ENCODE measurements at regions not wholly inside any gene's neighbourhood (a gene's known extent, or its start where the extent isn't known, plus 50 kb on each side); places are given as distances from the start of the nearest gene placed in this dataset.

DNA sequence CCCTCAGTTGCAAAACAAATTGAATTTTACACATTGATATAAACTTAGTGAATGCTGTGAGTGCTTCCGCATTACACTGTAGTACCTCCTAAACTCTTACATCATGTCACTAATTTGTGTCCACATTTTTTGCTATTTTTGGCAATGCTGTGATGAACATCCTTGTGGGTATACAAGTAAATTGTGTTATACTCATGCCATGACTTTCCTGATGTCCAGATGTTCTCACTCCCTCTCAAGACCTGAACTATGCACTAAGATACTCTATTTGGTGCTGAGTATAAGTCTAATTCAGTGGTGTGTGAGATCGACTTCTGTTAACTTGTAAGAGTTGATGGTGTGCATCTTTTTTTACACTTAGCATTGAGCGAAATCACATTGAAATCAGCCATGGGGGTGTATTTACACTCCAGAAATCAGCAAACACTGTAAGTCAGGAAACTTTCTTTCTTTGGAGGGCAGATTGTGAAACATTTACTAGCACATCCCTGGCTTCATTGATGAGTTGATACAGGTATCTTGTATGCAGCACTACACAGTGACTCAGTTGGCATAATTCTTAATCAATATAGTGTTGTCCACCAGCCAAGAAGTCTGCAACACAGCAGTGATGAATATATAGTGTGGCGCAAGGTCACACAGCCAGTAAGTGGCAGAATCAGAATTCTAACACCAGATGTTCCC lies 228.1 kb upstream of the RORA start:
- no peak overlapping the region for H3K27ac ChIP-seq (ENCODE audit: insufficient read depth, low read length)
- H3K18ac ChIP-seq (ENCODE audit: low read depth, low read length), result no peak overlapping the region
- H2BK15ac ChIP-seq (ENCODE audit: low read depth, low read length), result no peak overlapping the region
- no peak overlapping the region for H3K4ac ChIP-seq (ENCODE audit: low read depth, low read length)
- no peaks in the 10 kb centered on the region for H3K4me1 ChIP-seq (ENCODE audit: control insufficient read depth, insufficient read depth, low read length)
- CTCF ChIA-PET, result no interaction called here
- H3K36me3 ChIP-seq (ENCODE audit: control insufficient read depth, insufficient read depth, low read length), result no peaks in the 10 kb centered on the region
- no peak overlapping the region for H2BK120ac ChIP-seq (ENCODE audit: low read depth, low read length)
- H2AK9ac ChIP-seq (replicated peaks; ENCODE audit: low read depth, low read length, poor library complexity), result no peak overlapping the region
- dilution Hi-C loops (cut with HindIII; ENCODE audit: low sequenced_read_pairs, unreplicated experiment) (no loop called here), intact Hi-C loops (cut with micrococcal nuclease) (no loop called here), in situ Hi-C loops (cut with MboI; ENCODE audit: low sequenced_read_pairs) (no loop called here)
- H3K4me2 ChIP-seq (ENCODE audit: low read depth, low read length), result no peak overlapping the region
- POLR2A ChIA-PET (ENCODE audit: unreplicated experiment), result no interaction called here
- H3K14ac ChIP-seq (replicated peaks; ENCODE audit: low read depth, low read length), result no peak overlapping the region
- H2BK5ac ChIP-seq (ENCODE audit: low read depth, low read length, poor library complexity, severe bottlenecking), result no peak overlapping the region
- no peak overlapping the region for H3K4me3 ChIP-seq (ENCODE audit: insufficient read depth, low read depth, low read length)
- H3K9me1 ChIP-seq (ENCODE audit: insufficient read depth, low read length), result no peaks in the 10 kb centered on the region
- DNase-seq (no peak), ATAC-seq (ENCODE audit: low read depth) (no peak)
- no peak overlapping the region for H4K5ac ChIP-seq (ENCODE audit: low read depth, low read length)
- H2AK5ac ChIP-seq (ENCODE audit: low read depth, low read length), result no peak overlapping the region
- WGBS, 2 experiments (ENCODE audit: extremely low coverage in 2 of 2, insufficient read length in 1 of 2), result 67% methylated on average over 1 of the region's 4 CpGs; no CpG with 5 or more reads in 1 of the 2 experiments
- H3K9me3 ChIP-seq (ENCODE audit: control insufficient read depth, insufficient read depth, low read length), result no peaks in the 10 kb centered on the region; the same call in 1 of the 2 replicates
- no peak overlapping the region for H3K23ac ChIP-seq (ENCODE audit: low read depth, low read length)
- no peaks in the 10 kb centered on the region for H3K79me1 ChIP-seq (ENCODE audit: low read depth in 1 of 2, low read length in 2 of 2)
- no peaks in the 10 kb centered on the region for H3K27me3 ChIP-seq (ENCODE audit: control insufficient read depth, insufficient read depth, low read length)
- H4K20me1 ChIP-seq (ENCODE audit: insufficient read depth, low read length), result no peaks in the 10 kb centered on the region
- H4K8ac ChIP-seq (ENCODE audit: low read depth in 2 of 2, low read length in 2 of 2), result no peak overlapping the region
- TF ChIP-seq BHLHE40 (IDR thresholded peaks at IDR 0.05; ENCODE audit: low read depth, low read length), result no peak
- no peak for TF ChIP-seq RCOR1 (IDR thresholded peaks at IDR 0.05; ENCODE audit: insufficient replicate concordance, low read length)
- no peak for TF ChIP-seq NFE2L2 (IDR thresholded peaks at IDR 0.05; ENCODE audit: low read depth, low read length)
- TF ChIP-seq SMC3 (IDR thresholded peaks at IDR 0.05; ENCODE audit: low read depth, low read length), result no peak
- TF ChIP-seq CEBPB (IDR thresholded peaks at IDR 0.05; ENCODE audit: low read depth, low read length), result no peak
- no peak overlapping the region for H4K91ac ChIP-seq (ENCODE audit: insufficient read depth, low read depth, low read length)
- no TSS peak for BruUV-seq (replicated peaks)
- H2BK20ac ChIP-seq (ENCODE audit: low read depth, low read length), result no peak overlapping the region
- no peak overlapping the region for H3K56ac ChIP-seq (ENCODE audit: extremely low read depth, insufficient read depth, low read length)
- H2AFZ ChIP-seq (replicated peaks; ENCODE audit: low read length, poor library complexity), result no peak overlapping the region
- H3K9ac ChIP-seq (ENCODE audit: low read depth, low read length), result no peak overlapping the region
